PC-3 (cell line): ENCODE measurements at regions not wholly inside any gene's neighbourhood (a gene's known extent, or its start where the extent isn't known, plus 50 kb on each side); places are given as distances from the start of the nearest gene placed in this dataset.

ENCODE experiments used
- EZH2 ChIP-seq: fragments of 300-600 bp; sonication (generic); IDR thresholded peaks from one replicate; pipeline ENCODE4 v1.6.1; 2017; ENCODE audit warnings: antibody characterized with exemption, mild to moderate bottlenecking, low read length; ENCODE audit not compliant: unreplicated experiment
- TF ChIP-seq, protein P1 (sequence below): fragments of 300-600 bp; sonication (generic); conservative IDR thresholded peaks from 2 replicates; pipeline ENCODE4 v1.5.1; 2017; ENCODE audit warnings: antibody characterized with exemption, low read depth, mild to moderate bottlenecking, low read length

GRCh38 chrX:132294192-132294591, 74.9 kb upstream of the RAP2C start:
- TF ChIP-seq, protein P1, sequence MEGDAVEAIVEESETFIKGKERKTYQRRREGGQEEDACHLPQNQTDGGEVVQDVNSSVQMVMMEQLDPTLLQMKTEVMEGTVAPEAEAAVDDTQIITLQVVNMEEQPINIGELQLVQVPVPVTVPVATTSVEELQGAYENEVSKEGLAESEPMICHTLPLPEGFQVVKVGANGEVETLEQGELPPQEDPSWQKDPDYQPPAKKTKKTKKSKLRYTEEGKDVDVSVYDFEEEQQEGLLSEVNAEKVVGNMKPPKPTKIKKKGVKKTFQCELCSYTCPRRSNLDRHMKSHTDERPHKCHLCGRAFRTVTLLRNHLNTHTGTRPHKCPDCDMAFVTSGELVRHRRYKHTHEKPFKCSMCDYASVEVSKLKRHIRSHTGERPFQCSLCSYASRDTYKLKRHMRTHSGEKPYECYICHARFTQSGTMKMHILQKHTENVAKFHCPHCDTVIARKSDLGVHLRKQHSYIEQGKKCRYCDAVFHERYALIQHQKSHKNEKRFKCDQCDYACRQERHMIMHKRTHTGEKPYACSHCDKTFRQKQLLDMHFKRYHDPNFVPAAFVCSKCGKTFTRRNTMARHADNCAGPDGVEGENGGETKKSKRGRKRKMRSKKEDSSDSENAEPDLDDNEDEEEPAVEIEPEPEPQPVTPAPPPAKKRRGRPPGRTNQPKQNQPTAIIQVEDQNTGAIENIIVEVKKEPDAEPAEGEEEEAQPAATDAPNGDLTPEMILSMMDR = no peak
- TF ChIP-seq EZH2 = no peak
